LNCAP (cell line): ENCODE measurements at regions not wholly inside any gene's neighbourhood (a gene's known extent, or its start where the extent isn't known, plus 50 kb on each side); places are given as distances from the start of the nearest gene placed in this dataset.

Source experiments
- CTCF ChIP-seq: fragments of 450-650 bp; IDR thresholded peaks from 2 replicates; pipeline ENCODE4 v1.5.1; 2017; ENCODE audit warnings: mild to moderate bottlenecking

DNA sequence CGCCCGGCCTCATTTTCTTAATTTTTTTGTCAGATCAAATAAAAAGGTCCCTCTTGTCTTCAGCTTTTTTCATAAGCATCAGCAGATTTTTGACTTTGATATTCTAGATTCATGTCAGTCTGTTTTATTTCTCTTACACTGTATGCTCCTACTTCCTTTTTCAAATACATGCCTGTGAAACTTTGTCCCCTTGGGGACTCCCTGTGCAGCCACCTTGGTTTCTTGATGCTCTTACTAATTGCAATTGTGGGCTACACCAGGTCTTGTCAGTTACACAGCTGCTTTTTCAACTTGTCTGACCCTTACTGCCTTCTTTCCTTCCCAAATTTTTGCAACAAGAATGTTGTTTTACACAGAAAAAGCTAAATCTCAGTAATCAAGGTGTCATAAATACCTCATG, 238.2 kb upstream of the KCNN2 start:
- TF ChIP-seq CTCF: no peak

DNA sequence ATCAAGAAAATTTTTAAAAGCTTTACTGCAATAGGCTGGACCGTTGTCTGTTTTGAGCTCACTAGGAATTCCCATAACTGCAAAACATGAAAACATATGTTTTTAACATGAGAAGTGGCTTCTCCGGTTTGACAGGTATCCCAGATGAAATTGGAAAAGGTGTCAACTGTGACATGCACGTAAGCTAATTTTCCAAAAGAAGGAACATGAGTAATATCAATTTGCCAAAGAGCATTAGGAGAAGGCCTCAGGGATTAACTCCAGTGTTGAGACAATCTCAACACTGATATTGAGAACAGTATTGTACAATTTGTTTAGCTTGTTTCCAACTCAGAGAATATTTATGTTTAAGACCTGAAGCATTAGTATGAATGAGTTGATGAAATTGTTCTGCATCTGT, 215.5 kb upstream of the KCNN2 start:
- no peak for TF ChIP-seq CTCF

DNA sequence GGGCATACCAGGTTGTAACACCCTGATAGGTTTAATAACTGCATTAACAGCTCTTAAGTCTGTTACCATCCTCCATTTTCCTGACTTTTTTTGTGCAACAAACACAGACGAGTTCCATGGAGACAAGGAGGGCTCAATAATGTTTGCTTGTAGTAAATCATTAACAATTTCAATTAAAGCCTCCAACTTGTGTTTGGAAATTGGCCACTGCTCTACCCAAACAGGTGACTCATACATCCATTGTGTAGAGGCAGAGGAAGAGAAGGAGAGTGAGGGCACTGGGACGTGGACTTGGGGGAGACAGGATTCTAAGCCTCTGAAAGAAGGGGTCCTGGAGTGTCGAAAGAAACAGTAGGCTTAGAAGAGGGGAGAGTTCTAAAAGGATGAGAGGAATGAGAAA, 213.6 kb upstream of the KCNN2 start:
- no peak for TF ChIP-seq CTCF

- TF ChIP-seq CTCF: no peak
Measured at GRCh38 chr5:114152656-114153360, 209.1 kb upstream of the KCNN2 start.

GRCh38 chr5:114153392-114153791, 208.5 kb upstream of the KCNN2 start:
- no peak for TF ChIP-seq CTCF

DNA sequence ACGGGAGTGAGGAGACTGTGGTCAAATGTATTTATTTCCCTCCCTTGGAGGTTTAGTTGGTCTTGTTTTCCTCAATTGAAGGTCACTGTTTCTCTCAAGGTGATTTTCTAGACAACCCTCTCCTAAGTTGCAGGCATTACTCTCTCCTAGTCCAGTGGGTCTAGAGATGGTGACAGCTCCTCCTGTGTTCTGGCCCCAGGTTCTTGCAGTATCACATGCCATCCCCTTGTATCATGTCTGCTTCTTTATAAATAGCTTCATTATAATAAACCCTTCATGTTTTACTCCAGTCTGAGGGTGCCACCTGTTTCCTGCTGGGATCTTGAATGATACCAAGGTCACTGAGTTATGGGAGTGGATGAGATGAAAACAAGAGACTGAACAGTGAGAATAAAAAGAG, 208.0 kb upstream of the KCNN2 start:
- no peak for TF ChIP-seq CTCF

DNA sequence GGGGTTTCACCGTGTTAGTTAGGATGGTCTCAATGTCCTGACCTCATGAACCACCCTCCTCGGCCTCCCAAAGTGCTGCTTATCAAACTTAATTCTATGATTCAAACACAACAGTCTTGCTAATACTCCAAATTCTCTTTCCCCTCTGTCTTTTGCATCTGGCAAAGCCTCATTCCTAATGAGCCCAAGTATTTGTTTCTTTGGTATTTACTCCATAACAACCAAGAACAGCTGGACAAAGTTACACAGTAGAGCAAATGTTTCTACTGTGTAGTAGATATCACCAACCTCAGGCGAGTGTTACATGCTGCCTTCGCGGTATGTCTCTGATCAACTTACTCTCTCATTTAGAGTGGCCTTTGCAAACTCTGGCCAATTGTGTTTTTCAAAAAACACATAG, 195.8 kb upstream of the KCNN2 start:
- no peak for TF ChIP-seq CTCF

DNA sequence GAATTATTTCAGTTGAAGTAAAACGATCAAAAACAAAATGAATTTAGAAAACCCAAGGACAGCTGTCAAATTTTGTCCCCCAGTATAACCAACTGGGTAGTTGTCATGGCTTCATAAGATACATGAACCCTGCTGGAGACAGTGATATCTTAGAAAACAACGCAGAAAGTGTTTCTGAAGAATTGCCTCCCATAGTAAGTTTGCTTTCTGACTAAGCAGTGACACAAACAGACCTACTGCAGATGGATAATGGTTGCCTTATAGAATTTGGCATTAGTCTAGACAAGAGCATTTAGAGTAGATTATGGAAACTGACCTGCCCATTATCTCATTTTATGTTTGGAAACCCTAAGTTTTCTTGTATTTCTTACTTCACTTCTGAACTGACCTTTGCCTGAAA, 187.7 kb upstream of the KCNN2 start:
- no peak for TF ChIP-seq CTCF
